HG03039 (cell line): ENCODE measurements at regions not wholly inside any gene's neighbourhood (a gene's known extent, or its start where the extent isn't known, plus 50 kb on each side); places are given as distances from the start of the nearest gene placed in this dataset.

Experiments used
- ATAC-seq: cut with Tn5 transposase; IDR thresholded peaks from one replicate; pipeline ENCODE4 v1.9.1; 2021; ENCODE audit warnings: mild to moderate bottlenecking, moderate library complexity; ENCODE audit not compliant: unreplicated experiment

DNA sequence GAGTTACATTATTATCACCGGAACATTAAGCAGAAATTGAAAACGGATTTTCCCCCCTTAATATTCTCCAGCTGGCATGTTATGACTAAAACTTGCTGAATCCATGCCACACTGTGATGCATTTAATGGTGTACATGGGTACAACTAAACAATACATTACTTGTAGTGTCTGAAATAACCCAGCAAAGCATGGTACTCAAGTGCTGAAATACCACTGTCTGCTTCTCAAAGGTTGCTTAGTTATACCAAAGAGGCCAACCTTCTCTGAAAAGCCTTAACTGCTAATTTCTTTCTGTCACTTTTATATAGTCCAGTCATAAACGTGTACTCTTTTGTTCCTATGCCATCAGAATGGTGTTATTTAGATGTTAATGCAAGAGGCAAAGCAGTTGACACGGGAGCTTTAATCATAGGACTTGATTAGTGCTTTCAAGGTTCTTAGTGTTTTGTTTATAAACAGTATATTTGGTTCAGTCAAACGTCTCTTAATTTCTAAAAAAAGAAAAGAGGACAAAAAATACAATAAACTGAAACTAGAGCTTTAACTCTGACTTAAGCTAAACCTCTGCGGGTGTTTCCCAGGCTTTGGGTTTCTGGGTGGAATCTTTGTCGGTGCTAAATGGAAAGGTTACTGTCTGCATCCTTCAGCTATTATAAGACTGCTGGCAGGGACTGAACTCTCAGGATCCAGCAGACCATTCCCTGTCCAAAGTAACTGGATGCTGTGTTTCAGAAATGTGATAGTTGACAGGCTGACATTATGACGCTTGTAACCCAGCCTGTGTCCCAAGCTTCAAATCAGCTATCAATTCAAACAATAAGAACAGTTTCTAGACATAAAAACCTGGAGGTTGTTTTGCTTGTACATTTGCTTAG is 202.6 kb downstream of the PPP1R3A start:
- ATAC-seq, result no peak

GRCh38 chr7:113715262-113715661 is 203.5 kb downstream of the PPP1R3A start:
- no peak for ATAC-seq

GRCh38 chr7:113710310-113711096 is 208.3 kb downstream of the PPP1R3A start:
- ATAC-seq, result peak; percentile 99

DNA sequence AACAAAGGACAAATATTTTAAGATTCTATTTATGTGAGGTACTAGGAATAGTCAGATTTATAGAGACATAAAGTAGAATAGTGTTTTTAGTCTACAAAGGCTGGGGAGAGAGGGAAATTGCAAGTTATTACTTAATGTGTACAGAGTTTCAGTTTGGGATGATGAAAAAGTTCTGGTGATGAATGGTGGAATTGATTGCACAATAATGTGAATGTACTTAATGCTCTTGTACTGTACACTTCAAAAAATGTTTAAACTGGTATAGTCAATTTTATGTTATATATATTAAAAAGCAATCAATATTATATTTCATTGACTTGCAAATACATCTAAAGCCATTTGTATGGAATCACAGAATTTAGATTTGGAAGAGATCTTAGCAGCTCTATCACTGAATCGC is 213.4 kb downstream of the PPP1R3A start:
- no peak for ATAC-seq

DNA sequence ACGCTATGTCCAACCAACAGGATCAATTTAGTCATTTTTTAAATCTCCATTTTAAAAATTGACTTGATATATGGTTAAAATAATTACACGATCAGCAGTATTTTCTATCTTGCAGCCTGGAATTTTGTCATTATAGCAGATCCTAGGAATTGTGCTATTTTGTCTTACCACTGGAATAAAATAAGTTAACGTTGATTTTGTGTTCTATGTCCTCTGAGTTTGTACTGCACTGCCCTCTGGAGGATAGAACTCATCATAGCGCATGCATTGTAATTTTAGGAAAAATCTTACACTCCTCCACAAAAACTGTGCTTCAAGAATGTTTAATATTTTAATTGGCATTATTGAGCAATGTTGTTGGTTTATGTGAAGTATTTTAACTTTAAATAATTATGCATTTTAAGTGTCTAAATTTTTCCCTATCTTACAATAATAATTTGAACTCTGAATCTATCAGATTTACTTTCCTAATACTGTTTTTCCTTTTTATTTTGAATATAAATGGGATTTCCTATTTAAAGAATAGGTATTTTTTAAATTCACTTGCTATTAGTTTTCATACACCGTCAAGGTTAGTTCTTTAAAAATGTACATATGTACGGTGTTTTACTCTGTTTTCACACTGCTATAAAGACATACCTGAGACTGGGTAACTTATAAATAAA is 220.1 kb downstream of the PPP1R3A start:
- ATAC-seq, result no peak

DNA sequence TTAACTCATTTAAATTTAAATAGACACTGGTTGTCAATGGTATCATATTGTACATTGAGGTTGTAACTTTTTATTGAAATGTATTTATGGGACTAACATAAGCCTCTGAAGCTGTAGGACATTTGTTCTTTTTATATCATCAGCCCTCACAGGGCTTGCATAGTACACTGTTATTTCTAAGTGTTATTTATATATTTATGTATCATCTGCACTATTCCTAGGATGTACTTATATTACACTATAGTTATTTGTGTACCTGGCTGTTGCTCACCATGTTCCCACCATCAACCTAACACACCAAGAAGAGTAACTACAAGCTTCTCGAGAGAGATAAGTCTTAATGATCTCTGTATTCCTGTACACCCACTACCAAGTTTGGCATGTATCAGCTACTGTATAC is 224.7 kb downstream of the PPP1R3A start:
- ATAC-seq, result no peak

DNA sequence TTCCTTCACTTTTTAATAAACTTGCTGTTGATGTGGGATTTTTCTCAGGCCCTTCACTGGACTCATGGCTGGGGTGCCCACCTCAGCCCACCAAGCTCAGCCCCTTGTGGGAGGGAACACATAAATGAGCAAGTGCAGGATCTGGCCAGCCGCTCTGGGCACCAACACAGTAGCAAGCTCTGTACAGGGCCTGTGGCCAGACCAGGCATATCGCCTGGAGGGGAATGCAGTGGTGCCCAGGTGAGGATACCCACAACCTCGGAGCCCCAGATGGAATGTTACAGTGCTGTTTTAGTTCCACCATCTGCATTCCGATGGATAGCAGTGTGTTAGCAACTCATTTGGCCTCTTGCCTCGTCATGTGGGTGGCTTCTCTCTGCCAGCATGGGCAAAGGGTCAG is 234.6 kb downstream of the PPP1R3A start:
- no peak for ATAC-seq

DNA sequence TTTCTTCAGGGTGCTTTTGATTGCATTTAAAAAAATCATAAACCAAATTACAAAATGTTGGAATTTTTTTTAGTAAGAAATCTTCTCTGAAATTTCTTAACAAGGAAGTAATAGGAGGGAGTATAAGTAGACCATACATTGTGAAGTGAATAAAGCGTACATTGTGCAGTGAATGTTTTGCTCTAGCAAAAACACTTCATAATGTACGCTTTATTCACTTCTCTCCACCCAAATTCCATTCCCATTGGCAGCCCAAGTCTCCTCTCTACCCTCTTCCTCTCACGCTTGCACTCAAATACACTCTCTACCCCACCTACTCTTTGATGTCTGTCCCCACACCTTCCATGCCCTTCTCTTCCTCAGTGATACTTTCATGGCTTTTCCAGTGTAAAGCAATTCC is 241.0 kb downstream of the PPP1R3A start:
- no peak for ATAC-seq

DNA sequence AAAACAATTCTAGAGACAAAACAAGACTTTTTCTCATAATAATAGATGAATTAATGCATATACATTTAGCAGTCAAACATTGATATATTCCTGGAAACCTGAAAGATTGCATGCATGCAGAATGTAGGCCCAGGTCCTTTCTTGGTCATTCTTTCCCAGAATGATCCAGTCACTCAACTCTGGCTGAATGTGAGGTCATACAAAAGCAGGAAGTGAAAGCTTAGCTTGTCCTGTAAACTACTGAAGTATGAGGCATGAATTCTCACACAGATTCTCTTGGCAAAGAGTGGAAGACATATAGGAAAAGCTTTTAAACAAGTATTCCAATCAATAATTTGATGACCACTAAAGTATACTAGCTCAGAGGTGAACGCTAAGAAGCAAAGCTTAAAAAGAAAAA is 253.9 kb downstream of the PPP1R3A start:
- no peak for ATAC-seq

DNA sequence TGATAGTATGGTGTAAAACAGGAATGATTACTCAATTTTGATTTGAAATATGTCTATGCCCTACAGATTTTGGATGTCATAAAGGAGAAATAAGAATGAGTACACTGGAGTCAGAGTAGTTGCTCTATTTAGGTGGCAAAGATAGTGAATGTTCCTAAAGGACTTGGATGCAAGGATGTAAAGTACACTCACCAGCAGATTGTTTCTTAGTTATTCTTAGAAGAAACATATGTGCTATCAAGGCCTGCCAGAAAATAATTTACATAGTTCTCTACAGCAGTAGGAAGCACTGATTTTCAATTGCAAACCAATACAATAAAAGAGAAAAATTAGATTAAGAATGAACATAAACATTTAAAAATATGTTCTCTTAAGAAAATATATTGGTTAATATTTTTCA is 259.4 kb downstream of the PPP1R3A start:
- no peak for ATAC-seq

DNA sequence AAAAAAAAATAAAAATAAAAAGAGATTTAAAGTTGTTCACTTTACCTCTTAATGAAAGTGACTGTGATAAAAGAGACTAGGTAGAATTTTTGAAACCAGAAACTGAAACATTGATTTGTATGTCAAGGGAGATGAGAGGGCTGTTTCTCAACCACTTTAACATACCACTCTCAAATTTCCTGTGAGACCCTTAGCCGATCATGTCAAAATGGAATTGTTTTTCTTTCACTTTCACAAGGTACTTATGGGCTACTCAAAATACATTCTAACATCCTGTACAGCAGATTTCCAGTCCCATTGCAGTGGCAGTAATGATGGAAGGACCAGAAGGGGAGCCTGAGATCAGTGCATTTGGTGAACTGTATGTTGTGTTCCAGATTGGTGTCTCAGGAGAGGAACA is 261.2 kb downstream of the PPP1R3A start:
- ATAC-seq, result no peak

DNA sequence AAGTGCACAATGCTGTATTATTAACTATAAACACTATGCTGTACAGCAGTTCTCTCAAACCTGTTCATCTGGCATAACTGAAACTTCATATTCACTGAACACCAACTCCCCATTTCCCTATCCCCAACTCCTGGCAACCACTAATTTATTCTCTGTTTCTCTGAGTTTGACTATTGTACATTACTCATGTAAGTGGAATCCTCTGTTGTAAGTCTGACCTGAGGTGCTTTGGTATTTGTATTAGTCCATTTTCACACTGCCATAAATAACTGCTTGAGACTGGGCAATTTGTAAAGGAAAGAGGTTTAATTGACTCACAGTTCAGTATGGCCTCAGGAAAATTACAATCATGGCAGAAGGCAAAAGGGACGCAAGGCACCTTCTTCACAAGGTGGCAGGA is 266.3 kb downstream of the PPP1R3A start:
- ATAC-seq, result no peak

DNA sequence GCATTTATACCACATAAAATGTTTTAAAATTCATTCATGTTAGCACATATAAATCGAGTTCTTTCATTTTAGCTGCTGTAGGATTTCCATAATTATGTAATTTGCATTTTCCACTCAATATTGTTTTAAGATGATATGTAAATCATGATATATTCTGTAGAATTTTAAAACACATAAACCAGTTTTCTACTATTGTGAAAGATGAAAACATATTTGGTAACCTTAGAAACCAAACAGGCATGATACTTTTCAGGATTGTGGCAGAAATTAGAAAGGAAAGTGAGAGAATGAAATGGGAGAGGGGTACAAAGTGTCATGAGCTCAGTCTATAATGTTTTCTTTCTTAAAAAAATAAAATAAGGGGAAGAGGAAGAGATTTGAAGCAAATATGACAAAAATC is 269.3 kb downstream of the PPP1R3A start:
- no peak for ATAC-seq

DNA sequence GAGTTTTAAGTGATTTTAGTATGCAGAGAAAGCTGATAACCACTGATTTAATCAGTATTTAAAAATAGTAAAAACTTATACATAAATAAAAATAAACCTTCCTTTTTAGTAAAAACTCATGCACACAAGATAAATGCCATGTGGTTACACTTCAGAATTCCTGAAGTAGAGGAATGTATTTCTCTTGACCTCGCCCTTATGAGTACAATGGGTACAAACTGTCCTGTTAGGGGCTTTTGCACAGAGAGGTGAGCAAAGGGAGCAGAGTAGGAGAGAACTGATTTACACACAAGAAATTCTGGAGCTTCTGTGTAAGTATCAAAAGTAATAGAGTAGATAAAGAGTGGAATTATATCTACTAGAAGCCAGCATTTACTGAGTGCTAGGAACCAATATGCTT is 279.6 kb downstream of the PPP1R3A start:
- no peak for ATAC-seq

DNA sequence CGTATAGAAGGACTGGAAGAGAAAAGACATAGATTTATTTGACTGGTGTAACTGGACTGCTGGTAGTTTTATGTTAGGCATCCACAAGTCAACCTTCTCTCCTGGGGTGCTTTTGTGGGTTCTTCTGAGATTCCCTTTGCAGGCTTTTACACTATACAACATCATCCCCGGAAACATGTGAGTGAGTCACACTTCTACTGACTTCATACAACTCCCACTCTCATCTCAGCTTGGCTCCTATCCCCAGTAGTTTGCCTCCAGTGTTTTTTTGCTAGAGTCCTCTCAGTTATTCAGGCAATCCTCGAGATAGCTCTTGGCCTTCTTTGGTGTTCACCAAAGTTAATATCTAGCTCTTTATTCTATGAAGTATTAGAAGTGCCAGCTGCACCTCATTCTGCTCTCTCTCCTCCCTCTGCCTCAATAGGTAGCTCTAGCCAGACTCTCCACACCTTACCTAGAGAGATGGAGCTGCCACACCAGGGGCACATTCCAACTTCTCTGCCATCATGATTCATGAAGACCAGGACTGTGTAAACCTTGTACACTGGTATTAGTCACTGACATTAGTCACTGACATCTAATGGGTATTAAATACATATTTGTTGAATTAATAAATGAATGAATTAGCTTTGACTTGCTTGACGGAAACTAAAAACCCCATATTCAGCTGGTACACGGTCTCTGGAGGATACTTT is 281.9 kb downstream of the PPP1R3A start:
- no peak for ATAC-seq

- ATAC-seq, result no peak
These were observed 283.3 kb downstream of the PPP1R3A start for GRCh38 chr7:113635492-113635891.

DNA sequence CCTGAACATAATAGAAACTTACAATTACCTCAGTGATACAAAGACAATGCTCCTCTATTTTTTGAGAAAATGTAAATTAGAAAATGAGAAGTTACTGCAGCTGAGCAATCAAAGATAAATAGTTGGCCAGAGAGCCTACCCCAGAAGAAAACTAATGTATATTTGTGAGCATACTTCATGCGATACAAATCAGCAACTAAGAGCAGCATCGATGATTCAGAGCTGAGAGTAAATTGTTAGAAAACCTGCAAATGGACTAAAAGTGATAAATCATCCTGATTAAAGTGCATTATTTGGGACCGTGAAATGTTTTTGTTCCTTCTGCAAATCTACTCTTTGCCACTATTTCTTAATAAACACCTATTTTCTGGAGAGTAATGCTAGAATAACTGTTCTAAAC is 285.7 kb downstream of the PPP1R3A start:
- ATAC-seq, result no peak

DNA sequence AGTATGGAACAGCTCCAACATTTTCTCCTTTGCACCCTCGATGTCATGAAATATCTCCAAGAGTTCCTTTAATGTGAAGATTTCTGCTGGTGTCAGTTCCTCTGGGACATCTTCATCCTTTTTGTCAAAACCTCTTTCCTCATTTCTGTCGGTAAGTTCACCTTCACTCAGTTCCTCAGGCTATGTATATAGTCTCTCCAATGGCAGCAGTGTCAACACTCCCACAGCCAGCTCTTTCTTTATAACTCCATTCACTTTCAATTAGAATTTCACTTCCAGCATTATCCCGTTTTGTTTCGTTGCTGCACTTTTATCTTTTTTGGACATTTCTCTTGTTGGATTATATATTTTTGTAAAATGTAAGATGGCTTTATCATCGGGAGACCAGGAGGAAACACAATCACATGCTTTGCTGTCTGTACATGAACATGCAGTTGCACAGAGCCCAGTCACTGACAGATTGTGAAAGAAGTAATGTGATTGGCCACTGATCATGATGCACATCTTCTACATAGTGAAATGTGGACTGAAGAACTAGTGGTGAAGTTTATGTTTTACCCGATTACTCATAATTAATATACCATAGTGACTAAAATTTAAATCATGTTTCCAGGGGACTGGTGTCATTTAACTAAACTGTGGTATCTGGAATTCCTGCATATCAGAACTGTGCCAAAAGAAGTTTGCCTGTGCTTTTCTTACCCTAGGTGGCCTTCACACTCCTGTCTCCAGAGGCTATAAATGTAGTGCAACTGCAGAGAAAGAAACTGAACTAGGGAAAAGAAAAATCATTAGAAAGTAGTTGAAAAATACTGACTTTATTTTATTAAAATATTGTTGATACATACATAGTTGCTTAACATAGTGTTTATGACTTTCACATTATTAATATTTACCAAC is 289.6 kb downstream of the PPP1R3A start:
- ATAC-seq, result no peak

DNA sequence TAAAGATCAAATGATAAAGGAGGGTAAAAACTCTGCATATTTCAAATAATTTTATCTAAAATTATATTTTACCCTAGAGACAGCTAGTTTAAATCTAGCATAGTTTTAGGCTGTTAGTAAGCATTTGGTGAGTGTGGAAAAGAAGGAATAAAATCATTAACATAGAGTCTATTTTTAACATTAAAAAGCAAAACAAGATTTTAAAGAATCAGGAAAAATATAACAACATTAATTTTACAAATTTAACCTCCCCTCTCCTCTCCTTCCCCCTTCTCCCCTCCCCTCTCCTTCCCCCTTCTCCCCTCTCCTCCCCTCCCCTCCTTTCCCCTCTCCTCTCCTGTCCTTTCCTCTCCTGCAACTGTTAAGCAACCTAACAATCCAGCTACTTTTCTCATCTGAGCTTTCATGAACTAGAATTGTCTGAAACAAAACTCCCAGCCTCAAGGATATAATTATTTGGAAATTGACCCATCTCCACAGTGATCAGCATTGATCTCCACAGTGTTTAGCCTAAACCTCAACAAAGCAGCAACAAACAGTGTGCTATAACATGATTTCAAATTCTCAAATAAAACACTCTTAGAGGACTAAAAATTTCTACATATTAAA is 293.2 kb downstream of the PPP1R3A start:
- no peak for ATAC-seq

- ATAC-seq, result no peak
These were observed 296.0 kb downstream of the PPP1R3A start for GRCh38 chr7:113622796-113623195.
